Hindlimb muscle (tissue), 1 donor: ENCODE measurements at regions not wholly inside any gene's neighbourhood (a gene's known extent, or its start where the extent isn't known, plus 50 kb on each side); places are given as distances from the start of the nearest gene placed in this dataset.

Source experiments
- DNase-seq: peaks from one replicate; pipeline ENCODE4 v3.0.0-alpha.2; 2013

GRCh38 chr2:67208887-67209500 is 188.1 kb upstream of the ETAA1 start:
- DNase-seq = peak; percentile 3

DNA sequence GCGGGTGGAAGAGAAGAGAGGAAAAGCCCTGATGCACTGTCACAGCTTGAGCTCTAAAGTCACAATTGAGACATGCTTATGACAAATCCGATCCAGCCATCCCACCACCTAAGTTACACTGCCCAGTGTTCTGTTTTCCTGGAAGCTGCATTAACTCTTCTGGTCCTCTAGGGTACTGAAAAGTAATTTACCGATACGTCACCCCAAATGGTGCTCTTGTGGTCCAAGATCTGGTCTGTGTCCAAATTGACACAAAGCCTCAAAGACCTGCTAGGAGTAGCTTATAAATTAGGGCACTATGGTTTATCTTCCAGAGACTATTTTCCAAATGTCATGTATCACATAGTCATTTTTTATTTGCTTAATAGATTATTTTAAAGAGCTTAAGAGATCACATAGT is 186.7 kb upstream of the ETAA1 start:
- DNase-seq = no peak

GRCh38 chr2:67212203-67212602 is 184.9 kb upstream of the ETAA1 start:
- no peak for DNase-seq

- DNase-seq = no peak
Observed at GRCh38 chr2:67213270-67213670, 183.9 kb upstream of the ETAA1 start.

- DNase-seq = no peak
Observed at GRCh38 chr2:67213677-67214402, 183.3 kb upstream of the ETAA1 start.

- DNase-seq = no peak
Observed at GRCh38 chr2:67214585-67215185, 182.4 kb upstream of the ETAA1 start.

- DNase-seq = no peak
Observed at GRCh38 chr2:67215214-67216055, 181.7 kb upstream of the ETAA1 start.

DNA sequence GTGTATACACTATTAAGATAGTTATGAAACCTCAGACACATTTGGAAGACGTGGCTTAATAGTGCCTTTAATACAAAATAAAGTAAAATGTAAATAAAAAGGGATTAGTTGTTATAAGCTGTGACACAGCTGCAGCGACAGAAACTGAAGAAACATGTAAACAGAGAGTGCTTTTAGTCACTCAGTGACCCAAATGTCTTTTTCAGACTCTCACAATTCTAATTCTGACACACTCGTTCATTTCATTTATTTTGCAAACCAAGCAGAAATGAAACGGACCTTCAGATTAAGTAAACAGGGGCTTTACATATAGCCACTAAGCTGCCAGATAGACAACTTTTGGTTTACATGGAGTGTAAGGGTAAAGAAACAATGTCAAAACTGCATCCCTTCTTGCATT is 181.0 kb upstream of the ETAA1 start:
- no peak for DNase-seq

- DNase-seq = no peak
Observed at GRCh38 chr2:67216881-67217280, 180.3 kb upstream of the ETAA1 start.

DNA sequence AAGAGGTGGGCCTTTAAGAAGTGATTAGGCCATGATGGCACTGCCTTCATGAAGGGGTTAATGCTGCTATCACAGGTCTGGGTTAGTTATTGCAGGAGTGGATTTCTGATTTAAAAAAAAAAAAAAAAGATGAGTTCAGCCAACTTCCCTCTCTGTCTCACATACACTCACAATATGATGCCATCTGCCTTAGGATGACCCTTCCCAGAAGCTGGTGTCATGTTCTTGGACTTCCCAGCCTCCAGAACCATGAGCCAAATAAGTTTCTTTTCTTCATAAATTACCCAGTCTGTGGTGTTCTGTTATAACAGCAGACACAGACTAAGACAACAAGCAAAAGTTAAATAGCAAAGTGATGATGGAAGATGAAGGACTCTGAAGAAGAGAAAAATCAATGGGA is 179.7 kb upstream of the ETAA1 start:
- no peak for DNase-seq

DNA sequence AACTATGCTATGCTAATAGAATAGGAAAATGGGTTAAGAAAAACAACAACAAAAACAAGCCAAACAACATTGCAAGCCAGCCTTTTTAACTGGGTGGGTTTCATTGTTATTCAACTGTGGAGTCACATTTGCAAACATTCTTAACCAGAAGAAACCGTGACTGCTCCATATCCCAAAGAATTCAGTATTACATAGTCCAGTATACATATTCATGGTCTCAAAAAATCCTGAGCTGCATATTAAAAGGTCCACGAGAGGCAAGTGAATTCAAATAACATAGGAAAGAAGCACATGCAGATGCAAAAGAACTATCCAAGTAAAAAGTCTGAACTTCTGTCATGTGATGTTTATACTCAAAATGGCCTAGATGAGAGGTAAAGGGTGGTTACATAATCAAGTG is 179.1 kb upstream of the ETAA1 start:
- no peak for DNase-seq

DNA sequence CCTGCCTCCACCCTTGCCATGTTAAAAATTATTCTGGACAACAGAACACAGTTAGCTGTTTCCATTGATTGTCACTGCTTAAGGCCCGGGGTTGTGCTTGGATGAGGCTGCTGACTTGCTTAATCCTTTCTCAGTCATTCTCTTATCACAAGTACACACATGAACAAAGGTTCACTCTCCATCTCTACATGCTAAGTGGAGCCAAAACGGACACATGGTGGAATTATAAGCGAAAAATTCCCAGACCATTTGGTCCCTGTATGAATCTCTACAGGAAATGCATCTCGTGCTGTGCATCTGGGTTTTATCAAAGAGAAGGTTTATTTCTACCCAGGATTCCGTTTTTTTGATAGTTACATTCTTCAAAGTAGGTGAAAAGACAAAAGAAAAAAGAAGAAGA is 177.5 kb upstream of the ETAA1 start:
- DNase-seq = no peak

- no peak for DNase-seq
Observed at GRCh38 chr2:67221266-67221665, 175.9 kb upstream of the ETAA1 start.

GRCh38 chr2:67225287-67225973 is 171.7 kb upstream of the ETAA1 start:
- no peak for DNase-seq

- DNase-seq = no peak
Observed at GRCh38 chr2:67229706-67230105, 167.4 kb upstream of the ETAA1 start.

DNA sequence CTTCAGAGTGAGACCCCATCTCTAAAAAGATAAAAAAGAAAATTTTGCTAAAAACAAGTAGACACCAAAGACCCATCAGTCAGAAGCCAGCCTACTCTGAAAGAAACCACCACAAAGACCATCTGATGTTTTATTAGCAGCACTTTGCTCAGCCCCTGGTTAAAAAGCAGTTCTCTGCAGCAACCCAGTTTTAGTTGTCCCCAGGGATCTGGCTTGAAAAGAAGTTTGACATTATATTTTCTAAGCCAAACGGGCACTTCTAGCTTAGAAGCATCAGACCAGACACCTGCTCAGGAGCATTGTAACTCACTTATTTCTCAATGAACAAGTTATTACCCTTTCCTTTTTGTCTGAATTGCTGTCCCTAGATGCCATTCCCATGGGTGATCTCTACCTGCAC is 164.2 kb upstream of the ETAA1 start:
- no peak for DNase-seq

GRCh38 chr2:67234440-67234839 is 162.7 kb upstream of the ETAA1 start:
- DNase-seq = no peak

DNA sequence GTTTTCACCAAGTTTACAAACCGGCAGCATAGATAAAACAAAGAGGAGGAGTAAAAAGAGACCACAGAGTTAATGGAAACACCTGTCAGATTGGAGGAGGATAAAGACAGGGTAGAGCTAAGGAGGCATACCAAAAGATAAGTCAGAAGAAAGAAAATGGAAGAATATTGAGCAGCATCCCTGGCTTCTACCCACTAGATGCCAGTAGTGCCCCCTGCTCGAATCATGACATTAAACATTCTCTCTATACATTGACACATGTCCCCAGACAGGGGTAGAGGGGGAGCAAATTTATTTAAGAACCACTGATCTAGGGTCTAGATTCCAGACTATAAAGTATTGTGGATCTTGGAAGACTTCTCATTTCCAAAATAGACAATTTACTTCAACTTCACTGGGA is 159.8 kb upstream of the ETAA1 start:
- DNase-seq = no peak

DNA sequence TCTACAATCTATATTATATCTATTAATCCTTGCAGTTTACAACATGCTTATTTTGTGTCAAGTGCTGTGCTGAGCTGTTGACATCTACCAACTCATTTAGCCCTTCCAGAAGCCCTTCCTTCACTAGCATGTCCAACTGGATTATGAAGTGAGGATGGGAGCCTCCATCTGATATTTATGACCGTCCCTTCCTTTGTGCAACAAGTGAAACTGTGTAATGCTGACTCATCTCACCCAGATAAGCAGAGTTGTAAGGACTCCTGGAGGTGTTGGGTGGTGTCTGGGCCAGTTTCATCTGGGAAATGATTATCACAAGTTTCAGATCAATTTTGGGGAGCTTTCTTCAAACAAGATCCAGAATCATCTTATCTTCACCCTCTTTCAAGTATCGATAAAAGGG is 156.6 kb upstream of the ETAA1 start:
- no peak for DNase-seq

DNA sequence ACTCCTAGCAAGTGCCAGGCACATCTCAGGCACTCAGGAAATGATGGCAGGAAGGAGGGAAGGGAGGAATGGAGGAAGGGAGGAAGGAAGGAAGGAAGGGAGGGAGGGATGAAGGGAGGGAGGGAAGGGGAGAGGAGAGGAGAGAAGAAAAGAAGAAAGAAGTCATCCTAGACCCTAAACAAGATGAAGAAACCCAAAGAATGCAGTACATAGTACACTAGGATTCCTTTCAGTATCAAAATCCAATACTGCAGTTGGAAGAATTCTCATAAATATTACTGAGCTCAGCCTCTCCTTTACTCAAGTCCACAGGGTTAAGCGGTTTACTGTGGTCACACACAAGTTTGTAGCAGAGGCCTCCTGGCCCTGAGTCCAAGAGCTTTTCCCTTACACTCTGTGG is 155.7 kb upstream of the ETAA1 start:
- DNase-seq = no peak

GRCh38 chr2:67242456-67242855 is 154.7 kb upstream of the ETAA1 start:
- no peak for DNase-seq

DNA sequence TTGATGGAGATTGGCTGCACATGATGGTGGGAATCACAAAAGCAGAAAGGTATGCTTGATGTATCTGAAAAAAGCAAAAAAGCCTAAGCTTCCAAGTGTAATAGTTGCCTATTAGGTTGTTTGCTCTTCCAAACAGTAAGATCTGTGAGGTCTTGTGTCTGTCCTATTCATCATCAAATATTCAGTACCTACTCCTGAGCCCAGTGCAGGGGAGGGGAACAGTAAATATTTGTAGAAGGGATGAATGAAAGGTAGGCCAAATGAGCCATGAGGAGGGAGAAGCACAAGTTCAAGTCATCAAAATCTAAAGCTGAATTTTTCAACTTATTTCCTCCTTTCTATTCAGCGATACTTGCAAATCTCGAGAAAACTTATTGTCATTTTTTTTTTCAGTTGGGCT is 153.2 kb upstream of the ETAA1 start:
- no peak for DNase-seq

GRCh38 chr2:67246791-67247190 is 150.3 kb upstream of the ETAA1 start:
- no peak for DNase-seq
